HCT116 (cell line): ENCODE measurements at regions not wholly inside any gene's neighbourhood (a gene's known extent, or its start where the extent isn't known, plus 50 kb on each side); places are given as distances from the start of the nearest gene placed in this dataset.

Experiments
- CTCF ChIP-seq, 3 experiments: fragments of 200-600 bp in 1 of 3; sonication (generic) in 1 of 3; IDR thresholded peaks in 2 of 3; conservative IDR thresholded peaks in 1 of 3; 2 replicates each; pipeline ENCODE4 v1.5.1; 2012 to 2017; ENCODE audit warnings: low read depth in 2 of 3, low read length in 2 of 3, antibody characterized with exemption in 1 of 3, borderline replicate concordance in 1 of 3, control low read depth in 1 of 3, mild to moderate bottlenecking in 1 of 3, mixed read lengths in 1 of 3, mixed run types in 1 of 3, moderate library complexity in 1 of 3; ENCODE audit not compliant: insufficient read depth in 1 of 3
- SIN3A ChIP-seq: IDR thresholded peaks from 2 replicates; pipeline ENCODE4 v1.6.1; 2012; ENCODE audit warnings: low read depth

- TF ChIP-seq CTCF (IDR thresholded peaks at IDR 0.05 in 2 of 3, conservative IDR thresholded peaks at IDR 0.05 in 1 of 3; ENCODE audit: borderline replicate concordance in 1 of 3, insufficient read depth in 1 of 3, low read depth in 2 of 3, low read length in 2 of 3) = no peak
- no peak for TF ChIP-seq SIN3A
Observed at GRCh38 chr3:194203482-194204041, 67.6 kb downstream of the HES1 start.
